HPDE6-E6E7 (cell line): ENCODE measurements at regions not wholly inside any gene's neighbourhood (a gene's known extent, or its start where the extent isn't known, plus 50 kb on each side); places are given as distances from the start of the nearest gene placed in this dataset.
"Not testable (repeated sequence)": the region's sequence is repeated elsewhere in the genome, so short reads cannot be mapped to it uniquely, and the experiment has no call there.

ENCODE experiments used
- DNase-seq: peaks from one replicate; pipeline ENCODE4 v3.0.0; 2011; ENCODE audit warnings: missing footprints; ENCODE audit errors: extremely low spot score

- DNase-seq: no peak
Measured at GRCh38 chr16:66242672-66243071, 123.8 kb upstream of the CDH5 start.

- not testable (repeated sequence) for DNase-seq
Measured at GRCh38 chr16:66242206-66242605, 124.3 kb upstream of the CDH5 start.

- DNase-seq: no peak
Measured at GRCh38 chr16:66240631-66241395, 125.7 kb upstream of the CDH5 start.

GRCh38 chr16:66240088-66240487 lies 126.4 kb upstream of the CDH5 start:
- DNase-seq: no peak

GRCh38 chr16:66238696-66239095 lies 127.8 kb upstream of the CDH5 start:
- no peak for DNase-seq

GRCh38 chr16:66236301-66236700 lies 130.2 kb upstream of the CDH5 start:
- no peak for DNase-seq

- no peak for DNase-seq
Measured at GRCh38 chr16:66231452-66232160, 134.9 kb upstream of the CDH5 start.

GRCh38 chr16:66229651-66230050 lies 136.8 kb upstream of the CDH5 start:
- no peak for DNase-seq

- DNase-seq: no peak
Measured at GRCh38 chr16:66228792-66229191, 137.7 kb upstream of the CDH5 start.

GRCh38 chr16:66227766-66228530 lies 138.5 kb upstream of the CDH5 start:
- no peak for DNase-seq

GRCh38 chr16:66226762-66227161 lies 139.7 kb upstream of the CDH5 start:
- DNase-seq: no peak

- no peak for DNase-seq
Measured at GRCh38 chr16:66225696-66226095, 140.8 kb upstream of the CDH5 start.

GRCh38 chr16:66224626-66225025 lies 141.9 kb upstream of the CDH5 start:
- no peak for DNase-seq

GRCh38 chr16:66224186-66224585 lies 142.3 kb upstream of the CDH5 start:
- no peak for DNase-seq

- no peak for DNase-seq
Measured at GRCh38 chr16:66223176-66223780, 143.2 kb upstream of the CDH5 start.

GRCh38 chr16:66222756-66223155 lies 143.7 kb upstream of the CDH5 start:
- DNase-seq: no peak

GRCh38 chr16:66220702-66221101 lies 145.8 kb upstream of the CDH5 start:
- no peak for DNase-seq

- DNase-seq: no peak
Measured at GRCh38 chr16:66219491-66219890, 147.0 kb upstream of the CDH5 start.

- DNase-seq: no peak
Measured at GRCh38 chr16:66212428-66212827, 154.1 kb upstream of the CDH5 start.

- no peak for DNase-seq
Measured at GRCh38 chr16:66211651-66212050, 154.8 kb upstream of the CDH5 start.

- no peak for DNase-seq
Measured at GRCh38 chr16:66207883-66208265, 158.6 kb upstream of the CDH5 start.
